Neural progenitor cell (in vitro differentiated cells): ENCODE measurements at regions not wholly inside any gene's neighbourhood (a gene's known extent, or its start where the extent isn't known, plus 50 kb on each side); places are given as distances from the start of the nearest gene placed in this dataset.

Source experiments
- DNase-seq: peaks from one replicate; pipeline ENCODE4 v3.0.0-alpha.2; 2016; ENCODE audit warnings: low spot score
- H2AFZ ChIP-seq: fragments of 200-600 bp; sonication (generic); replicated peaks from 2 replicates; pipeline ENCODE4 v1.6.1; 2016; ENCODE audit warnings: antibody characterized with exemption
- H3F3A ChIP-seq: fragments of 200-600 bp; sonication (generic); 2 replicates; pipeline ENCODE4 v1.6.1; 2016; ENCODE audit warnings: antibody characterized with exemption, low read depth
- H3K27ac ChIP-seq: fragments of 200-600 bp; sonication (generic); 2 replicates; pipeline ENCODE4 v1.5.1; 2016; ENCODE audit warnings: mild to moderate bottlenecking
- H3K27me3 ChIP-seq: fragments of 200-600 bp; sonication (generic); 2 replicates; pipeline ENCODE4 v1.6.1; 2016; ENCODE audit warnings: mild to moderate bottlenecking, moderate library complexity
- H3K36me3 ChIP-seq: fragments of 200-600 bp; sonication (generic); 2 replicates; pipeline ENCODE4 v1.5.1; 2016
- H3K4me1 ChIP-seq: fragments of 200-600 bp; sonication (generic); 2 replicates; pipeline ENCODE4 v1.6.1; 2016; ENCODE audit warnings: mixed run types
- H3K4me2 ChIP-seq: fragments of 200-600 bp; sonication (generic); 2 replicates; pipeline ENCODE4 v1.6.1; 2016
- H3K4me3 ChIP-seq: fragments of 200-600 bp; sonication (generic); 2 replicates; pipeline ENCODE4 v1.5.1; 2016
- H3K79me2 ChIP-seq: fragments of 200-600 bp; sonication (generic); 2 replicates; pipeline ENCODE4 v1.6.1; 2016; ENCODE audit warnings: low read depth
- H3K9ac ChIP-seq: fragments of 200-600 bp; sonication (generic); 2 replicates; pipeline ENCODE4 v1.6.1; 2016
- H3K9me3 ChIP-seq: fragments of 200-600 bp; sonication (generic); 2 replicates; pipeline ENCODE4 v1.5.1; 2016; ENCODE audit warnings: low read depth
- H4K20me1 ChIP-seq: fragments of 200-600 bp; sonication (generic); 2 replicates; pipeline ENCODE4 v1.6.1; 2016; ENCODE audit warnings: low read depth
- H3K27ac Mint-ChIP-seq: 3 replicates; pipeline ENCODE4 v1.8.0; 2021; ENCODE audit warnings: mixed read lengths
- H3K27me3 Mint-ChIP-seq: 2 replicates; pipeline ENCODE4 v1.8.0; 2022; ENCODE audit warnings: low read depth, mild to moderate bottlenecking, inconsistent platforms, moderate library complexity, mixed read lengths; ENCODE audit not compliant: insufficient read depth
- H3K36me3 Mint-ChIP-seq: 3 replicates; pipeline ENCODE4 v1.8.0; 2021; ENCODE audit warnings: mixed read lengths
- H3K4me1 Mint-ChIP-seq: 3 replicates; pipeline ENCODE4 v1.8.0; 2021; ENCODE audit warnings: mixed read lengths
- H3K4me3 Mint-ChIP-seq: 3 replicates; pipeline ENCODE4 v1.8.0; 2021; ENCODE audit warnings: mild to moderate bottlenecking, moderate library complexity, mixed read lengths
- H3K9me3 Mint-ChIP-seq: 3 replicates; pipeline ENCODE4 v1.8.0; 2020; ENCODE audit warnings: mixed read lengths
- CTCF ChIP-seq: fragments of 200-600 bp; sonication (generic); IDR thresholded peaks from 2 replicates; pipeline ENCODE4 v1.5.1; 2017; ENCODE audit warnings: antibody characterized with exemption, mild to moderate bottlenecking
- EZH2 ChIP-seq: fragments of 200-600 bp; sonication (generic); IDR thresholded peaks from 2 replicates; pipeline ENCODE4 v1.6.1; 2017; ENCODE audit warnings: antibody characterized with exemption, mild to moderate bottlenecking, moderate library complexity
- EZH2phosphoT487 ChIP-seq: fragments of 200-600 bp; sonication (generic); IDR thresholded peaks from 2 replicates; pipeline ENCODE4 v1.6.1; 2017; ENCODE audit warnings: antibody characterized with exemption

GRCh38 chrX:16392597-16392996, 225.3 kb downstream of the MAGEB17 start:
- H3K27ac Mint-ChIP-seq, result no peak overlapping the region
- H3K4me2 ChIP-seq, result no peak overlapping the region
- no peak for TF ChIP-seq CTCF
- no peak for TF ChIP-seq EZH2
- TF ChIP-seq EZH2phosphoT487, result no peak
- peaks cover 9% of the 10 kb centered on the region for H3K4me1 ChIP-seq
- no peaks in the 10 kb centered on the region for H3K36me3 Mint-ChIP-seq
- no peaks in the 10 kb centered on the region for H3K27me3 ChIP-seq
- no peaks in the 10 kb centered on the region for H3K9me3 ChIP-seq
- no peaks in the 10 kb centered on the region for H3K27me3 Mint-ChIP-seq
- no peak overlapping the region for H2AFZ ChIP-seq
- H3K4me1 Mint-ChIP-seq, result no peaks in the 10 kb centered on the region
- H3K4me3 ChIP-seq, result no peak overlapping the region
- no peaks in the 10 kb centered on the region for H3K36me3 ChIP-seq
- H3K9ac ChIP-seq, result no peak overlapping the region
- no peaks in the 10 kb centered on the region for H3F3A ChIP-seq
- no peaks in the 10 kb centered on the region for H3K79me2 ChIP-seq
- no peaks in the 10 kb centered on the region for H3K9me3 Mint-ChIP-seq
- H3K4me3 Mint-ChIP-seq, result no peak overlapping the region
- H4K20me1 ChIP-seq, result no peaks in the 10 kb centered on the region
- H3K27ac ChIP-seq, result no peak overlapping the region
- DNase-seq, result no peak

GRCh38 chrX:16394290-16394689, 227.0 kb downstream of the MAGEB17 start:
- H4K20me1 ChIP-seq, result no peaks in the 10 kb centered on the region
- no peak overlapping the region for H3K4me3 ChIP-seq
- no peak overlapping the region for H3K9ac ChIP-seq
- H3K27me3 ChIP-seq, result no peaks in the 10 kb centered on the region
- no peaks in the 10 kb centered on the region for H3K4me1 Mint-ChIP-seq
- H3F3A ChIP-seq, result no peaks in the 10 kb centered on the region
- H3K4me1 ChIP-seq, result no peaks in the 10 kb centered on the region
- H3K36me3 ChIP-seq, result no peaks in the 10 kb centered on the region
- H3K4me3 Mint-ChIP-seq, result no peak overlapping the region
- H3K27me3 Mint-ChIP-seq, result no peaks in the 10 kb centered on the region
- H3K9me3 Mint-ChIP-seq, result no peaks in the 10 kb centered on the region
- no peak overlapping the region for H2AFZ ChIP-seq
- no peaks in the 10 kb centered on the region for H3K79me2 ChIP-seq
- no peak overlapping the region for H3K27ac Mint-ChIP-seq
- DNase-seq, result no peak
- no peak overlapping the region for H3K27ac ChIP-seq
- H3K9me3 ChIP-seq, result no peaks in the 10 kb centered on the region
- no peaks in the 10 kb centered on the region for H3K36me3 Mint-ChIP-seq
- TF ChIP-seq EZH2phosphoT487 (no peak), EZH2 (no peak), CTCF (no peak)
- H3K4me2 ChIP-seq, result no peak overlapping the region

- no peak overlapping the region for H3K27ac ChIP-seq
- no peaks in the 10 kb centered on the region for H3K4me1 ChIP-seq
- Mint-ChIP-seq H3K4me1 (no peaks in the 10 kb centered on the region), H3K36me3 (no peaks in the 10 kb centered on the region), H3K4me3 (no peak overlapping the region), H3K27me3 (no peaks in the 10 kb centered on the region), H3K27ac (no peak overlapping the region), H3K9me3 (no peaks in the 10 kb centered on the region)
- no peak overlapping the region for H3K9ac ChIP-seq
- no peaks in the 10 kb centered on the region for H3K79me2 ChIP-seq
- no peak overlapping the region for H3K4me3 ChIP-seq
- TF ChIP-seq EZH2phosphoT487 (no peak), EZH2 (no peak), CTCF (no peak)
- no peaks in the 10 kb centered on the region for H3K9me3 ChIP-seq
- H3K36me3 ChIP-seq, result no peaks in the 10 kb centered on the region
- H3K4me2 ChIP-seq, result no peak overlapping the region
- no peak for DNase-seq
- no peak overlapping the region for H2AFZ ChIP-seq
- H3K27me3 ChIP-seq, result no peaks in the 10 kb centered on the region
- H4K20me1 ChIP-seq, result no peaks in the 10 kb centered on the region
- no peaks in the 10 kb centered on the region for H3F3A ChIP-seq
These were observed 236.5 kb downstream of the MAGEB17 start for GRCh38 chrX:16403808-16404207.

- no peak for DNase-seq
- H3F3A ChIP-seq, result no peaks in the 10 kb centered on the region
- Mint-ChIP-seq H3K4me3 (no peak overlapping the region), H3K4me1 (no peaks in the 10 kb centered on the region), H3K36me3 (no peaks in the 10 kb centered on the region), H3K27me3 (no peaks in the 10 kb centered on the region), H3K9me3 (no peaks in the 10 kb centered on the region), H3K27ac (no peak overlapping the region)
- no peaks in the 10 kb centered on the region for H3K27me3 ChIP-seq
- H2AFZ ChIP-seq, result no peak overlapping the region
- H3K9me3 ChIP-seq, result no peaks in the 10 kb centered on the region
- H3K4me1 ChIP-seq, result no peaks in the 10 kb centered on the region
- no peak overlapping the region for H3K4me2 ChIP-seq
- H3K9ac ChIP-seq, result no peak overlapping the region
- H3K27ac ChIP-seq, result no peak overlapping the region
- no peak overlapping the region for H3K4me3 ChIP-seq
- H3K36me3 ChIP-seq, result no peaks in the 10 kb centered on the region
- no peaks in the 10 kb centered on the region for H4K20me1 ChIP-seq
- TF ChIP-seq CTCF, result no peak
- TF ChIP-seq EZH2phosphoT487, result no peak
- TF ChIP-seq EZH2, result no peak
- no peaks in the 10 kb centered on the region for H3K79me2 ChIP-seq
These were observed 233.4 kb upstream of the S100G start for GRCh38 chrX:16416588-16416987.
